Prostate gland (tissue), 2 donors: ENCODE measurements at regions not wholly inside any gene's neighbourhood (a gene's known extent, or its start where the extent isn't known, plus 50 kb on each side); places are given as distances from the start of the nearest gene placed in this dataset.

ENCODE experiments used
- CTCF ChIP-seq, 4 experiments: fragments of 200-600 bp in 2 of 4; fragments of 450-650 bp in 2 of 4; sonication (generic) in 2 of 4; IDR thresholded peaks; 1 replicate in 3 of 4; 2 replicates in 1 of 4; pipeline ENCODE4 v1.5.1; 2016 to 2019; ENCODE audit warnings: antibody characterized with exemption in 4 of 4, mild to moderate bottlenecking in 2 of 4, moderate library complexity in 2 of 4
- POLR2AphosphoS5 ChIP-seq: sonication (generic); formaldehyde crosslinking; IDR thresholded peaks from one replicate; pipeline ENCODE4 v1.6.1; 2017; ENCODE audit warnings: antibody characterized with exemption

GRCh38 chr6:101257163-101257562 lies 136.3 kb upstream of the GRIK2 start:
- TF ChIP-seq CTCF (IDR thresholded peaks at IDR 0.05), result no peak
- TF ChIP-seq POLR2AphosphoS5, result no peak
